ENCODE measurements at regions not wholly inside any gene's neighbourhood (a gene's known extent, or its start where the extent isn't known, plus 50 kb on each side); places are given as distances from the start of the nearest gene placed in this dataset.

GRCh38 chr2:43136876-43137275, 89.5 kb downstream of the ZFP36L2 start:
- no peak overlapping the region for H3K4me3 ChIP-seq (ENCODE audit: low read depth, low read length)
- DNase-seq (ENCODE audit: low read depth, low spot score) = no peak
- ChIA-PET CTCF (no interaction called here), POLR2A (no interaction called here)
- no peaks in the 10 kb centered on the region for H3K9me3 ChIP-seq (ENCODE audit: control insufficient read depth, insufficient read depth, low read length)
- H3K27me3 ChIP-seq (ENCODE audit: control insufficient read depth, insufficient read depth, low read length) = no peaks in the 10 kb centered on the region
- TF ChIP-seq, protein P1, sequence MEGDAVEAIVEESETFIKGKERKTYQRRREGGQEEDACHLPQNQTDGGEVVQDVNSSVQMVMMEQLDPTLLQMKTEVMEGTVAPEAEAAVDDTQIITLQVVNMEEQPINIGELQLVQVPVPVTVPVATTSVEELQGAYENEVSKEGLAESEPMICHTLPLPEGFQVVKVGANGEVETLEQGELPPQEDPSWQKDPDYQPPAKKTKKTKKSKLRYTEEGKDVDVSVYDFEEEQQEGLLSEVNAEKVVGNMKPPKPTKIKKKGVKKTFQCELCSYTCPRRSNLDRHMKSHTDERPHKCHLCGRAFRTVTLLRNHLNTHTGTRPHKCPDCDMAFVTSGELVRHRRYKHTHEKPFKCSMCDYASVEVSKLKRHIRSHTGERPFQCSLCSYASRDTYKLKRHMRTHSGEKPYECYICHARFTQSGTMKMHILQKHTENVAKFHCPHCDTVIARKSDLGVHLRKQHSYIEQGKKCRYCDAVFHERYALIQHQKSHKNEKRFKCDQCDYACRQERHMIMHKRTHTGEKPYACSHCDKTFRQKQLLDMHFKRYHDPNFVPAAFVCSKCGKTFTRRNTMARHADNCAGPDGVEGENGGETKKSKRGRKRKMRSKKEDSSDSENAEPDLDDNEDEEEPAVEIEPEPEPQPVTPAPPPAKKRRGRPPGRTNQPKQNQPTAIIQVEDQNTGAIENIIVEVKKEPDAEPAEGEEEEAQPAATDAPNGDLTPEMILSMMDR (IDR thresholded peaks at IDR 0.05; ENCODE audit: low read depth, low read length) = no peak
- H3K27ac ChIP-seq (ENCODE audit: low read depth, low read length) = no peak overlapping the region

DNA sequence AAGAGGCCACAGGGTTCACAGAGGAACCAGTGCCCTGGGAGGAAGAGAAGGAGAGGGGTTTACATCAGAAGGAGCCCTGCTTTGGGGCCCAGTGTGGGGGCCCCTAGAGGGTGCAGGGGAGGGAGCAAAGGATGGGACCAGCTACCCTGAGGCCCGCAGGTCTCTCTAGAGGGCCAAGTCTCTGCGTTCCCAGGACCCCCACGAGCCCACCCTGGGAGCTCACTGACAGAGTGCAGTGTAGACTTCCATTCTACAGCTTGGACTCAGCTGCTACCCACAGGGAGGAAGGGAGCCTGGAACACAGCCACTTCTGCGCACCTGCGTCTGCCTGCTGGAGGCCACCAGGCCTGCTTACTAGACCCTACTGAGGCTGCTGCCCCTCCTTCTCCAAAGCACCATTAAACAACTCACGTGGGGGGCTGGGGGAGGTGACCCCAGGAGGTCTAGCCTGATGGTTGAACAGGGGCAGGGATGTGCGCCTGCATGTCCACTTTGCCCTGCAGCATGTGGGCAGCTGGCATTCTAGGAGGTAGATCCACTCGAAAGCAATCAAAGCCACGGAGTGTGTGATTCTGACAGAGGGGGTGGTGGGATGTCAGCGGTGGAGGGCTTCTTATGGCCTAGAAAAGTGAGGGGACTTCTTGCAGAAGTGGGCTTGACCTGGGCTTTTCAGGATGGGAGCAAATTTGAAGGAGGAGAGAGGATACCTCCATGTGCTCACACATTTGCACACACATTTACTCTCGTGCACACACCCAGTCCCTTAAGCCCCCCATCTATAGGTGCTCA, 90.2 kb downstream of the ZFP36L2 start:
- no peak for DNase-seq (ENCODE audit: low read depth, low spot score)
- CTCF ChIA-PET = no interaction called here
- Histone ChIP-seq H3K4me3 (ENCODE audit: low read depth, low read length) (no peak overlapping the region), H3K27ac (ENCODE audit: low read depth, low read length) (no peak overlapping the region), H3K27me3 (ENCODE audit: control insufficient read depth, insufficient read depth, low read length) (no peaks in the 10 kb centered on the region), H3K9me3 (ENCODE audit: control insufficient read depth, insufficient read depth, low read length) (no peaks in the 10 kb centered on the region)
- TF ChIP-seq, protein P1 (IDR thresholded peaks at IDR 0.05; ENCODE audit: low read depth, low read length) = no peak
- POLR2A ChIA-PET = no interaction called here

- no peak overlapping the region for H3K27ac ChIP-seq (ENCODE audit: low read depth, low read length)
- TF ChIP-seq, protein P1 (IDR thresholded peaks at IDR 0.05; ENCODE audit: low read depth, low read length) = no peak
- no peak overlapping the region for H3K4me3 ChIP-seq (ENCODE audit: low read depth, low read length)
- ChIA-PET CTCF (interaction anchor here (0.7 kb wide), 1 partner anchor 94 kb away, joined by 3 read pairs; no protein-coding TSS in a partner anchor), POLR2A (no interaction called here)
- no peaks in the 10 kb centered on the region for H3K27me3 ChIP-seq (ENCODE audit: control insufficient read depth, insufficient read depth, low read length)
- H3K9me3 ChIP-seq (ENCODE audit: control insufficient read depth, insufficient read depth, low read length) = no peaks in the 10 kb centered on the region; the same call in 1 of the 2 replicates
- no peak for DNase-seq (ENCODE audit: low read depth, low spot score)
Measured at GRCh38 chr2:43135583-43135982, 90.8 kb downstream of the ZFP36L2 start.

DNA sequence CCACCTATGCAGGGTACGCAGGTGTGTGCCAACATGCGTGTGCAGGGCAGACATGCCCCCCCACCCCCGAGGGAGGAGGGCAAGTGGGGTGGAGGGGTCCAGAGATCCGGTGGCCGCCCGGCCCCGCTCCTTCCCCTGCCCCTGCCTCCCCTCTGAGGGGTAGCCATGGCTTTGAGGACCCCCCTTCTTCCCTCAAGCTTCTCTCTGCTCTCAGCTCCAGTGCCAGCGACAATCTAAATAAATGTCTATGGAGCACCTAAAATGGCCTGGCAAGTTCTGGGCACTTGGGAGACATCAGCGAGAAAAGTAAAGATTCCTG, 91.9 kb downstream of the ZFP36L2 start:
- TF ChIP-seq, protein P1 (IDR thresholded peaks at IDR 0.05; ENCODE audit: low read depth, low read length) = no peak
- ChIA-PET CTCF (no interaction called here), POLR2A (no interaction called here)
- H3K27me3 ChIP-seq (ENCODE audit: control insufficient read depth, insufficient read depth, low read length) = no peaks in the 10 kb centered on the region
- H3K27ac ChIP-seq (ENCODE audit: low read depth, low read length) = no peak overlapping the region
- no peak for DNase-seq (ENCODE audit: low read depth, low spot score)
- H3K4me3 ChIP-seq (ENCODE audit: low read depth, low read length) = no peak overlapping the region
- H3K9me3 ChIP-seq (ENCODE audit: control insufficient read depth, insufficient read depth, low read length) = no peaks in the 10 kb centered on the region; the same call in 1 of the 2 replicates

DNA sequence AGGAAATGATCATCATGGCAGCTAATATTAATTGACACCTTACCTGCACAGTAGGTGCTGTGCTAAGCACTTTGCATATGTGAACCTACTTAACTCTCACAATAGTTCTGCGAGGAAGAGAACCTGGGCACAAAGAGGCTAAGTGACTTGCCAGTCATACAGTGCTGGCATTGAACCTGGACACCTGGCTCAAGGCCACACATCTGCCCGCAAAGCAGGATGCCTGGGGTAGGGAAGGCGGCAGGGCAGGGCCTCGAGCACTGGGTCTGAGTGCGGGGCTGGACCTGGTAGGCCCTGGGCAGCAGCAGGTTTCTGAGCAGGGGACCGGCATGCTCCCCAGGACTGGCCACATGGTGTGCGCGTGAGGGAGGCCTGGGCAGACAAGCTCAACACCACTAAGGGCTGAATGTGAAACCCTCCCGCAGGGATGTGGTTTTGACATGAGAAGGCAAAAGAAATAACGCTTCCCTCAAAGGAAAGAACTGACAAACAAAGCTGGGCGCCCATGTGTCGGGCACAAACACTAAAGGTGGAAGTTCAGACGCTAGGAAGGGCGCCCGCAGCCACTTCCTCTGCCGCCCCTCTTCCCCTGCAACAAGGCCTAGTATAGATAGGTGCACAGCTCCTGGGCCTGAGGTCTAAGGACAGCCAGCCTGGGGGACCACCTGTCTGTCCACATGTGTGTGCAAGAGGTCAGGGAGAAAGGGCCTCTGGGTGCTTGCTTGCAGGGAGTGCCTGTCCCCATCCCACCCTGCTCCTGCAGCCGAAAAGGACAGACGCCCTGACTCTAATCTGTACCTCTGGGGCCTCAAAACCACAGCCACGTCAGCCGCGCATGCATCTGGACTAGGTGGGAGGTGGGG, 92.5 kb downstream of the ZFP36L2 start:
- DNase-seq (ENCODE audit: low read depth, low spot score) = no peak
- ChIA-PET CTCF (no interaction called here), POLR2A (no interaction called here)
- H3K4me3 ChIP-seq (ENCODE audit: low read depth, low read length) = no peak overlapping the region
- H3K27ac ChIP-seq (ENCODE audit: low read depth, low read length) = no peak overlapping the region
- TF ChIP-seq, protein P1 (IDR thresholded peaks at IDR 0.05; ENCODE audit: low read depth, low read length) = no peak
- H3K27me3 ChIP-seq (ENCODE audit: control insufficient read depth, insufficient read depth, low read length) = no peaks in the 10 kb centered on the region
- no peaks in the 10 kb centered on the region; the same call in 1 of the 2 replicates for H3K9me3 ChIP-seq (ENCODE audit: control insufficient read depth, insufficient read depth, low read length)

Measured in AG04450 (cell line).